Karpas-422 (cell line): ENCODE measurements at regions not wholly inside any gene's neighbourhood (a gene's known extent, or its start where the extent isn't known, plus 50 kb on each side); places are given as distances from the start of the nearest gene placed in this dataset.

Experiments
- DNase-seq: peaks from one replicate; pipeline ENCODE4 v3.0.0-alpha.2; 2015
- H2AFZ ChIP-seq: fragments of 200-600 bp; sonication (generic); 2 replicates; pipeline ENCODE4 v1.6.1; 2014; ENCODE audit warnings: antibody characterized with exemption, low read length, mixed read lengths
- H3K27ac ChIP-seq: fragments of 200-600 bp; sonication (generic); 2 replicates; pipeline ENCODE4 v1.5.1; 2014; ENCODE audit warnings: mild to moderate bottlenecking, low read length, moderate library complexity
- H3K27me3 ChIP-seq: fragments of 200-600 bp; sonication (generic); 2 replicates; pipeline ENCODE4 v1.6.1; 2014; ENCODE audit warnings: low read length, mixed read lengths
- H3K36me3 ChIP-seq: fragments of 200-600 bp; sonication (generic); 2 replicates; pipeline ENCODE4 v1.6.1; 2014; ENCODE audit warnings: low read length, mixed read lengths; ENCODE audit not compliant: insufficient read depth
- H3K4me1 ChIP-seq: fragments of 200-600 bp; sonication (generic); 2 replicates; pipeline ENCODE4 v1.6.1; 2014; ENCODE audit warnings: mild to moderate bottlenecking, low read length, mixed read lengths
- H3K4me2 ChIP-seq: fragments of 200-600 bp; sonication (generic); 2 replicates; pipeline ENCODE4 v1.6.1; 2014; ENCODE audit warnings: low read length, low read depth, mild to moderate bottlenecking; ENCODE audit not compliant: poor library complexity, severe bottlenecking
- H3K4me3 ChIP-seq: fragments of 200-600 bp; sonication (generic); 2 replicates; pipeline ENCODE4 v1.5.1; 2014; ENCODE audit warnings: mild to moderate bottlenecking, antibody characterized with exemption, low read length, mixed read lengths
- H3K79me2 ChIP-seq: fragments of 200-600 bp; sonication (generic); 2 replicates; pipeline ENCODE4 v1.6.1; 2014; ENCODE audit warnings: mild to moderate bottlenecking, low read length, mixed read lengths
- H3K9ac ChIP-seq: fragments of 200-600 bp; sonication (generic); 2 replicates; pipeline ENCODE4 v1.6.0; 2014; ENCODE audit warnings: low read length
- H3K9me2 ChIP-seq: fragments of 200-600 bp; sonication (generic), shearing (Covaris generic); replicated peaks from 2 replicates; pipeline ENCODE4 v1.6.0; 2014; ENCODE audit warnings: mild to moderate bottlenecking, low read length, moderate library complexity; ENCODE audit not compliant: insufficient read depth
- H3K9me3 ChIP-seq: fragments of 300-700, 200-600 bp; sonication (generic); 2 replicates; pipeline ENCODE4 v1.6.1; 2014; ENCODE audit warnings: low read length, mixed read lengths
- H4K20me1 ChIP-seq: fragments of 200-600 bp; sonication (generic); 2 replicates; pipeline ENCODE4 v1.6.1; 2014; ENCODE audit warnings: mild to moderate bottlenecking, antibody characterized with exemption, low read length, low read depth; ENCODE audit not compliant: insufficient read depth

GRCh38 chr1:11413986-11414391, 65.0 kb upstream of the DISP3 start:
- Histone ChIP-seq H3K9me3 (no peaks in the 10 kb centered on the region), H3K79me2 (no peaks in the 10 kb centered on the region), H4K20me1 (no peaks in the 10 kb centered on the region), H2AFZ (no peak overlapping the region), H3K4me3 (no peak overlapping the region), H3K36me3 (no peaks in the 10 kb centered on the region), H3K9me2 (no peaks in the 10 kb centered on the region), H3K4me1 (no peaks in the 10 kb centered on the region), H3K27me3 (no peaks in the 10 kb centered on the region), H3K27ac (no peak overlapping the region), H3K9ac (no peak overlapping the region), H3K4me2 (no peak overlapping the region)
- no peak for DNase-seq

GRCh38 chr1:11414926-11415538, 63.9 kb upstream of the DISP3 start:
- Histone ChIP-seq H4K20me1 (no peaks in the 10 kb centered on the region), H3K9ac (no peak overlapping the region), H3K9me2 (no peaks in the 10 kb centered on the region), H3K4me2 (no peak overlapping the region), H3K79me2 (no peaks in the 10 kb centered on the region), H3K36me3 (no peaks in the 10 kb centered on the region), H3K4me1 (no peaks in the 10 kb centered on the region), H3K9me3 (no peaks in the 10 kb centered on the region), H3K4me3 (no peak overlapping the region), H3K27ac (no peak overlapping the region), H2AFZ (no peak overlapping the region), H3K27me3 (no peaks in the 10 kb centered on the region)
- DNase-seq = no peak

GRCh38 chr1:11417162-11417561, 61.8 kb upstream of the DISP3 start:
- Histone ChIP-seq H4K20me1 (no peaks in the 10 kb centered on the region), H3K9me3 (no peaks in the 10 kb centered on the region), H3K36me3 (no peaks in the 10 kb centered on the region), H2AFZ (no peak overlapping the region), H3K79me2 (no peaks in the 10 kb centered on the region), H3K27me3 (no peaks in the 10 kb centered on the region), H3K27ac (no peak overlapping the region), H3K9ac (no peak overlapping the region), H3K4me2 (no peak overlapping the region), H3K4me3 (no peak overlapping the region), H3K9me2 (no peaks in the 10 kb centered on the region), H3K4me1 (no peaks in the 10 kb centered on the region)
- DNase-seq = no peak

- Histone ChIP-seq H3K27me3 (no peaks in the 10 kb centered on the region), H3K4me3 (no peak overlapping the region), H3K27ac (no peak overlapping the region), H3K79me2 (no peaks in the 10 kb centered on the region), H3K4me1 (no peaks in the 10 kb centered on the region), H3K9me3 (no peaks in the 10 kb centered on the region), H3K4me2 (no peak overlapping the region), H3K36me3 (no peaks in the 10 kb centered on the region), H3K9me2 (no peaks in the 10 kb centered on the region), H2AFZ (no peak overlapping the region), H3K9ac (no peak overlapping the region), H4K20me1 (no peaks in the 10 kb centered on the region)
- no peak for DNase-seq
Observed at GRCh38 chr1:11418056-11418455, 60.9 kb upstream of the DISP3 start.

- no peak for DNase-seq
- Histone ChIP-seq H3K4me2 (no peak overlapping the region), H2AFZ (no peak overlapping the region)
Observed at GRCh38 chr1:11421443-11421842, 57.5 kb upstream of the DISP3 start.

GRCh38 chr1:11422686-11423085, 56.3 kb upstream of the DISP3 start:
- Histone ChIP-seq H3K9me3 (no peaks in the 10 kb centered on the region), H3K79me2 (no peaks in the 10 kb centered on the region), H2AFZ (no peak overlapping the region), H3K9me2 (no peaks in the 10 kb centered on the region), H4K20me1 (no peaks in the 10 kb centered on the region), H3K4me3 (no peak overlapping the region), H3K4me1 (no peaks in the 10 kb centered on the region), H3K36me3 (no peaks in the 10 kb centered on the region), H3K27me3 (no peaks in the 10 kb centered on the region), H3K9ac (no peak overlapping the region), H3K4me2 (no peak overlapping the region), H3K27ac (no peak overlapping the region)
- DNase-seq = no peak

More at GRCh38 chr1:11421443-11421842, 57.5 kb upstream of the DISP3 start:
- no peak overlapping the region for H3K4me3 ChIP-seq
- H4K20me1 ChIP-seq = no peaks in the 10 kb centered on the region
- H3K79me2 ChIP-seq = no peaks in the 10 kb centered on the region
- H3K36me3 ChIP-seq = no peaks in the 10 kb centered on the region
- H3K4me1 ChIP-seq = no peaks in the 10 kb centered on the region
- no peaks in the 10 kb centered on the region for H3K27me3 ChIP-seq
- no peaks in the 10 kb centered on the region for H3K9me3 ChIP-seq
- H3K9me2 ChIP-seq = no peaks in the 10 kb centered on the region
- no peak overlapping the region for H3K9ac ChIP-seq
- no peak overlapping the region for H3K27ac ChIP-seq

- Histone ChIP-seq H3K27ac (no peak overlapping the region), H3K9me3 (no peaks in the 10 kb centered on the region), H3K4me1 (no peaks in the 10 kb centered on the region), H3K27me3 (no peaks in the 10 kb centered on the region), H4K20me1 (no peaks in the 10 kb centered on the region), H2AFZ (no peak overlapping the region), H3K4me2 (no peak overlapping the region), H3K9ac (no peak overlapping the region), H3K36me3 (no peaks in the 10 kb centered on the region), H3K4me3 (no peak overlapping the region), H3K9me2 (no peaks in the 10 kb centered on the region), H3K79me2 (no peaks in the 10 kb centered on the region)
- DNase-seq = no peak
Observed at GRCh38 chr1:11426617-11427016, 52.3 kb upstream of the DISP3 start.

GRCh38 chr1:11428789-11429188, 50.2 kb upstream of the DISP3 start:
- H3K27ac ChIP-seq = no peak overlapping the region
- no peaks in the 10 kb centered on the region for H3K9me3 ChIP-seq
- no peak overlapping the region for H3K9ac ChIP-seq
- no peak overlapping the region for H3K4me2 ChIP-seq
- no peaks in the 10 kb centered on the region for H3K79me2 ChIP-seq
- no peaks in the 10 kb centered on the region for H4K20me1 ChIP-seq
- no peak for DNase-seq
- H3K9me2 ChIP-seq = no peaks in the 10 kb centered on the region
- no peaks in the 10 kb centered on the region for H3K36me3 ChIP-seq
- no peak overlapping the region for H2AFZ ChIP-seq
- no peak overlapping the region for H3K4me3 ChIP-seq
- H3K4me1 ChIP-seq = no peaks in the 10 kb centered on the region
- H3K27me3 ChIP-seq = no peaks in the 10 kb centered on the region
